DMS 273 (cell line): ENCODE measurements at regions not wholly inside any gene's neighbourhood (a gene's known extent, or its start where the extent isn't known, plus 50 kb on each side); places are given as distances from the start of the nearest gene placed in this dataset.

Experiments
- DNase-seq: peaks from one replicate; lab custom pipeline; 2025; ENCODE audit not compliant: unreplicated experiment; lab: John Stamatoyannopoulos, UW

- peak; percentile 38 for DNase-seq
These were observed 52.1 kb downstream of the MPP7 start for GRCh38 chr10:28250782-28251181.

DNA sequence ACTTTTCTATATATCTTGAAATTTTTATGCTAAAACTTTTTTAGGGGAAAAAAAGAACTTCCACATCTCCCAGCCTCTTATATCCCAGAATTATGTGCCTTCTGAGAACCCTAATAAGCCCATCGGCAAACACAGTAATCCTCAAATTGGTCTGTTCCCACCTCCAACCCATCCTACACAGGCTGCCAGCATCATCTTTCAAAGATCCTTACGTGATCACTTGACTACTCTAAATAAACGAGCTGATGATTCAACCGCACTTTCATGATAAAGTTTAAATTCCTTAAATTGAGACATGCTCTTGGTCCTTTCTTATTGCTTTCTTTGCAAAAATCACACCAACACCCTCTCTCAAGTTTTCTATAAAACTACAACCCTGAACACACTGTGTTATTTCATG lies 52.5 kb downstream of the MPP7 start:
- no peak for DNase-seq

- DNase-seq: no peak
These were observed 53.4 kb downstream of the MPP7 start for GRCh38 chr10:28249512-28249911.

GRCh38 chr10:28248092-28248491 lies 54.8 kb downstream of the MPP7 start:
- peak; percentile 22 for DNase-seq

- DNase-seq: no peak
These were observed 56.8 kb downstream of the MPP7 start for GRCh38 chr10:28246023-28246422.

DNA sequence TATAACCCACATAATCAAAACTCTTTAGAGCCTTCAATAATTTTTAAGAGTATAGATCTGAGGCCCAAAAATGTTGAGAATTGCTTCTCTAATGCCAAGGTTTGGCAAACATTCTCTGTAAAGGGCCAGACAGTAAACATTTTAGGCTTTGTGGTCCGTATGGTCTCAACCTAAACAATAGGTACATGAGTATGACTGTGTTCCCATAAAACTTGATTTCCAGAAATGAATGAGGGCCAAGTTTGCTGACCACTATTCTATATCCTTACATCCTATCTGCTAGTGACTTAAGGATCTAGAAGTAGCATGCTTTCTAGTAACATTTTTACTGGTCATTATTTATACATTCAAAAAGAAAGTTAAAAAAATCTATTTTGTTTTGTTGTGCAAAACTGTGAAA lies 58.9 kb downstream of the MPP7 start:
- no peak for DNase-seq

DNA sequence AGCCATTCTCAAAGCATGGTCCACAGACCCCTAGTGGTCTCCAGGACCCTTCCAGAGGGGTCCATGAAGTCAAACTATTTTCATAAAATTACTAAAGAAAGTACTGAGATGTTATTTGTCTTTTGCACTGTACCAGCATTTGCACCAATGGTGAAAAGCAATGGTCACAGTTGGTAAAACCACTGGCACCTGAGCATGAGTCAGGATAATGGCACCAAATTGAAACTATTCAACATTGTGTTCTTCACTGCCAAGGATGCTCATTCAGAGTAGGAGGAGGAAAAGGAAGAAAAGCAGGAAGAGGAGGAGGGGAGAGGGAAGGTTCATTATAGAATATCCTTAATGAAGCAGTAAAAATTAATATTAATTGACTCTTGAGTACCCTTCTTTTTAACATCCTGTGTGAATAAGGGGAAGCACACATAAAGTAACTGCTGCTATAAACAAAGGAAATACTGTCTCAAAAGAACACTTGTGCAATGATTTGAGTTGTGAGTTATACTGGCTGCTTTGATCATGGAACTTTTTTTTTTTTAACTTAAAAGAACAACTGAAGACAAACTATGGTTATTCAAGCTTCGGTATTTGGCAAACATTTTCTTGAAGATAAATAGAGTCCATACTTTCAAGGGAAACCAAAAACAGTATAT lies 60.2 kb downstream of the MPP7 start:
- DNase-seq: no peak

- DNase-seq: peak; percentile 63
These were observed 61.0 kb downstream of the MPP7 start for GRCh38 chr10:28241741-28242399.

- DNase-seq: no peak
These were observed 62.5 kb downstream of the MPP7 start for GRCh38 chr10:28240400-28240799.

DNA sequence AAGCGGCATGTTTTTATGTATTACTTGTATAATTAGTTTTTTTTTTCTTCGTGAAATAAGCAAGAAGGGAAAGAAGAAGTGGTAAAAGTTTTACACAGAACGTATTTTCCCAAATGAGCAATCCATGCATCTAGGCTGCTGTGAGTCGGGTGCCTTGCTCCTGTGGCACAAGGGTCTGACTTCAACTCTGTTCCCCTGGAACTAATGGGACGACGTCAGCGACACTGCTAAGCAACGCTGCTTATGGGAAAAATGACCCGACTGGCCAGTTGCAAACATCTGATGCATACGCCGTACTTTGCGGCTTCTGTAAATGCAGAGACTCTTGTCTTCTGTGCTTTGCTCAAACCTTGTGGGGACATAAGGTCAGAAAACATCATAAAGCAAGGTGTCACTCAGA lies 66.3 kb downstream of the MPP7 start:
- DNase-seq: no peak

DNA sequence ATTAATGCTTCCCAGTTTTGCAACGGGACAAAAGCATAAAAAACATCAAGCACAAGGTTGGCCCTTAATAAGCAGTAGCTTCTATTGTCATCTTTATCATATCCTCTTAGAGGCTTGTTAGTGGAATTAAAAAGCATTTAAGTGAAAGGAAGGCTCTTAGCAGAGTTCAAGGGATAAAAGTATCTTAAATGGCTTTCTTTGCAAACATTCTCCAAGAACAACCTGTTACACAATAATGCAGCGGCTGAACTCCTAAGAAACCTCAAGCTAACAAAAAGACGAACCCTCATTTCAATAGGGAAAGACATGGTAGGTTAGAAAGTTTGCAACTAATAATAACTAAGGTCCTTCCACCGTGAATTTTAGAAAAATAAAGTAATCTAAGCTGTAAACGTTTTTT lies 82.1 kb downstream of the MPP7 start:
- DNase-seq: no peak

DNA sequence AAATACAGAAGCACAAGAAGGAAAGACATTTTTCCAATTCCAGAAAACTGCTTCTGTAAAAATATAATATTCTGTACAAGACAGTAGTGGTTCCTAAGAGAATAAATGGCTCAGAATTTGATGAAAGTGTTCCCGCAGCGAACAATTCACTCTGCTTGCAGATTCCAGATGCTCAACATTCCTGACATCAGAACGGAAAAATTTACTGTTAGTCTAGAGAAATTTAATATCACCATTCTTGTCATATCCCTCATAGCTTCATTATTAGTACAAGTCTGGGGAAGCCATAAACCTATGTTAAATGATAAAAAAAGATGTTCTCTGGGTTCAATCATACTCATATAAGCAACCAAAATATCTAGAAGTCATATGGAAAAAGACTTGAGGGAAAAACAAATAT lies 83.6 kb downstream of the MPP7 start:
- no peak for DNase-seq

DNA sequence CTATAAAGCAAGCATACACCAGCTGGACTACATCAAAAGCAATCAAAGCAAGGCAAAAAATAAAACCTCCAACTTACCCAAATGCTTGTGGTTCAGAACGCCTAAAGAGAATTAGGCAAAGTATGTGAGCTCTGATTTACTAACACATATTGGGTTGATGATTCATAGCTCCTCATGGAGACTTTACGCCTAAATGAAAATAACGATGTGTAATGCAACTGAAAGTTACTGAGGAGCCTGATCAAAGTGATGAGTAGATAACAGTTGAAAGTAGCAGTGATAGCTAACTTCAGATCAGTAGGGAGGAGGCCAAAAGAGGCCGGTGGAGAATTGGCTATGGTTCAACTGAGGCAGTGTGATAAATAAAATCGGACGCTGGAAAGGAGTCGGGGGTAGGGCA lies 85.0 kb downstream of the MPP7 start:
- no peak for DNase-seq

DNA sequence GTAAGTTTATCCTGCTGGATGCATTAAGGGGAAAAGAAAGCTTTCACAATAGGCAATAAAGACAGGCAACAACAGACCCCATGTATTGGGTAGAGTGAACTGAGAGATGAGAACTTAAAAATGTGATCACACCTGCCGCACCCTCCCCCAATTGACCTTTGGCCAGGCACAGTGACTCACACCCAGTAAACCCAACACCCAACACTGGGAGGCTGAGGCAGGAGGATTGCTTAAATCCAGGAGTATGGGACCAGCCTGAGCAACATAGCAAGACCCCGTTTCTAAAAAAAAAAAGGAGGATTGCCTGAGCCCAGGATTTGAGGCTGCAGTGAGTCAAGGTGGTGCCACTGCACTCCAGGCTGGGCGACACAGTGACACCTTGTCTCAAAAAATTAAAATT lies 86.9 kb downstream of the MPP7 start:
- no peak for DNase-seq

GRCh38 chr10:28214219-28214618 lies 88.6 kb downstream of the MPP7 start:
- no peak for DNase-seq

DNA sequence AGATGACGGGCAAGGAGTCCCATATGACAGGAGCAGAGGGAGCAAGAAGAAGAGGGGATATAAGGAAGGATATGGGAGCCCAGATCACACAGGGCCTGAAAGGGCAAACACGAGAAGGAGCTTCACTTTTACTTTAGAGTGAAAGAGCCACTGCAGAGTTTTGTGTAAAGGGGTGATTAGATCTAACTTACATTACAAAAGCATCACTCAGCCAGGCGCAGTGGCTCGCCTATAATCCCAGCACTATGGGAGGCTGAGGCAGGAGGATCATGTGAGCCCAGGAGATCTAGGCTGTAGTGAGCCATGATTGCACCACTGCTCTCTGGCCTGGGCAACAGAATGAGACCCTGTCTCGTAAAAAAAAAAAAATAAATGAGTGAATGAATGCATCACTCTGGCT lies 91.1 kb downstream of the MPP7 start:
- no peak for DNase-seq

DNA sequence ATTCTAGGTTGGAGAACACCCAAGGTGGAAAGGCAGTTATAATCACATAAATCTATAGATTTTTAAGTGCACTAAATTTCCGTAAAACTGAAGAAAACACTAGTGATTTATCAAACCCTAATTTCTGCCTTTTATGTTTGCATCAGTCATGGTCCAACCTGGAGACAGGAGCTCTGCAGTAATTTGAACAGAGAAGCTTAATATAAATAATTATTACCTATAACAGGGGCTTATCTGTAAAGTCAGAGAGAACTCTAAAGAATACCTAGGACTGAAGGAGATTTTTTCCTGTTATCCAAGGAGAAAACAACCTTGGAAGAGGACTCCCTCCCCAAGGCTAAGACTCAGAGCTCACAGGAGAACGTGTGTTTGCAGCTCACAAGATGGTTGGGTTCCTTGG lies 95.1 kb downstream of the MPP7 start:
- no peak for DNase-seq

DNA sequence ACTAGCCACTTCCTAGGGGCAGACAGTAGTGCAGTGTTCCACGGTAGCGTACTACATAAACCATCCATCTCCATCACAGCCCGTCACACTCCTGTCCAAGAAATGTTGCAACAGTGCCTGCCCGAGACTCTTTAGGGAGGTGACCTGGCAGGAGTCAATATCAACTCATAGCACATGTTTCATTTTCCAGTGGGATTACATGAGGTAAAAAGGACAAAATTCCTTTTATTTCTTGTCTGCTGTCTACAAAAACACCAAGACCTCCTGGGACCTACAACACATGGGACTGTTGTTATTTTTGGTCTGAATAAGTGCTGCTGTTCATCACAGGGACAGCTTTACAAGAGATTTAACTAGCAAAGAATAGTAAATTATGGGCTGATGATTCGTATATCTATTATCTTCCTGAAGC lies 99.9 kb downstream of the MPP7 start:
- no peak for DNase-seq

GRCh38 chr10:28201410-28202400 lies 101.2 kb downstream of the MPP7 start:
- no peak for DNase-seq

DNA sequence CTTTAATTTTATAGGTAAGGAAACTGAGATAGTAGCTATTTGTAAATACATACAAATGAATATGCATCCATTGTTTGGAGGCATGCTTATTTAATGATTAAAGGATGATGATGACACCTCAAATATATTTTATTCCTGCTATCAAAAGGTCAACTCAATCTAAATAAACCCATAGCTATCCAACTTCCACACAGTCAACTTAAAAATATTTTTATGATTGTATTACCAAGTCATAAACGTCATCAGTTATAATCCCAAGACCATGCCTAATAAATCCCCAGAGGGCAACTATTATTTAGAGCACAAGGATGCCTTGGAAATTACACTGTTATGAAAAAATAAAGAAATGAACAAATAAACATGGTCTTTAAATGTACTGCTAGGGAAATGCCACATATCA lies 102.1 kb downstream of the MPP7 start:
- DNase-seq: no peak

GRCh38 chr10:28199941-28200340 lies 102.9 kb downstream of the MPP7 start:
- DNase-seq: no peak

- no peak for DNase-seq
These were observed 112.7 kb downstream of the MPP7 start for GRCh38 chr10:28190196-28190595.
